Mesodermal cell (in vitro differentiated cells): ENCODE measurements at regions not wholly inside any gene's neighbourhood (a gene's known extent, or its start where the extent isn't known, plus 50 kb on each side); places are given as distances from the start of the nearest gene placed in this dataset.

Experiments
- H3K27ac ChIP-seq: 2 replicates; pipeline ENCODE4 v1.7.0; 2013; ENCODE audit warnings: mild to moderate bottlenecking, low read depth, low read length, moderate library complexity; ENCODE audit not compliant: severe bottlenecking
- H3K36me3 ChIP-seq: 2 replicates; pipeline ENCODE4 v1.7.1; 2013; ENCODE audit warnings: mild to moderate bottlenecking, low read length, moderate library complexity; ENCODE audit not compliant: control insufficient read depth, insufficient read depth
- H3K4me1 ChIP-seq: one replicate; pipeline ENCODE4 v1.7.1; 2013; ENCODE audit warnings: mild to moderate bottlenecking, low read length; ENCODE audit not compliant: insufficient read depth, control insufficient read depth, poor library complexity, severe bottlenecking
- H3K4me3 ChIP-seq: 2 replicates; pipeline ENCODE4 v1.7.0; 2013; ENCODE audit warnings: low read length, control low read depth, mild to moderate bottlenecking; ENCODE audit not compliant: insufficient read depth, poor library complexity, severe bottlenecking; ENCODE audit errors: extremely low read depth
- H3K9me3 ChIP-seq: 2 replicates; pipeline ENCODE4 v1.7.1; 2013; ENCODE audit warnings: mild to moderate bottlenecking, low read length, moderate library complexity; ENCODE audit not compliant: control insufficient read depth
- WGBS, 2 experiments: methylation state at CpG; one replicate each; pipeline ENCODE4 v1.1.5; 2013; ENCODE audit warnings: missing lambda C conversion rate in 2 of 2; ENCODE audit not compliant: insufficient coverage in 2 of 2; 5-methylcytosine and 5-hydroxymethylcytosine counted together

GRCh38 chr5:175264406-175264805 is 179.6 kb downstream of the DRD1 start:
- WGBS, 2 experiments = 100% methylated on average over 1 of the region's 2 CpGs
- no peak overlapping the region for H3K4me3 ChIP-seq
- no peak overlapping the region for H3K27ac ChIP-seq

GRCh38 chr5:175263776-175264175 is 180.2 kb downstream of the DRD1 start:
- no peaks in the 10 kb centered on the region for H3K4me1 ChIP-seq
- WGBS, 2 experiments = no CpG with 5 or more reads among the region's 3 CpGs
- H3K27ac ChIP-seq = no peak overlapping the region
- H3K4me3 ChIP-seq = no peak overlapping the region
- no peaks in the 10 kb centered on the region for H3K36me3 ChIP-seq
- peaks cover 3% of the 10 kb centered on the region for H3K9me3 ChIP-seq

More at GRCh38 chr5:175264406-175264805, 179.6 kb downstream of the DRD1 start:
- Histone ChIP-seq H3K9me3 (peaks cover 3% of the 10 kb centered on the region), H3K4me1 (no peaks in the 10 kb centered on the region), H3K36me3 (no peaks in the 10 kb centered on the region)

GRCh38 chr5:175261526-175261925 is 182.5 kb downstream of the DRD1 start:
- 94% methylated on average over 2 of the region's 4 CpGs; no CpG with 5 or more reads in 1 of the 2 experiments for WGBS, 2 experiments
- no peak overlapping the region for H3K4me3 ChIP-seq

GRCh38 chr5:175261037-175261436 is 182.9 kb downstream of the DRD1 start:
- WGBS, 2 experiments = 91 to 92% methylated on average over 5 to 6 of the region's 6 CpGs
- no peak overlapping the region for H3K4me3 ChIP-seq
- H3K9me3 ChIP-seq = peaks cover 3% of the 10 kb centered on the region
- H3K27ac ChIP-seq = no peak overlapping the region
- H3K4me1 ChIP-seq = no peaks in the 10 kb centered on the region
- no peaks in the 10 kb centered on the region for H3K36me3 ChIP-seq

More at GRCh38 chr5:175261526-175261925, 182.5 kb downstream of the DRD1 start:
- H3K9me3 ChIP-seq = peaks cover 3% of the 10 kb centered on the region
- no peaks in the 10 kb centered on the region for H3K36me3 ChIP-seq
- H3K27ac ChIP-seq = no peak overlapping the region
- no peaks in the 10 kb centered on the region for H3K4me1 ChIP-seq

- H3K4me1 ChIP-seq = peaks cover 10% of the 10 kb centered on the region
- H3K27ac ChIP-seq = no peak overlapping the region
- H3K9me3 ChIP-seq = peaks cover under 1% of the 10 kb centered on the region
- H3K36me3 ChIP-seq = no peaks in the 10 kb centered on the region
- WGBS, 2 experiments = 100% methylated on average over 1 of the region's 1 CpG
- no peak overlapping the region for H3K4me3 ChIP-seq
Measured at GRCh38 chr5:175257847-175258194, 186.2 kb downstream of the DRD1 start.

- H3K9me3 ChIP-seq = no peaks in the 10 kb centered on the region
- peaks cover 10% of the 10 kb centered on the region for H3K4me1 ChIP-seq
- WGBS, 2 experiments = 94 to 100% methylated on average over 2 to 3 of the region's 4 CpGs
- H3K36me3 ChIP-seq = no peaks in the 10 kb centered on the region
- H3K4me3 ChIP-seq = no peak overlapping the region
- H3K27ac ChIP-seq = no peak overlapping the region
Measured at GRCh38 chr5:175257128-175257846, 186.7 kb downstream of the DRD1 start.

GRCh38 chr5:175254155-175254554 is 189.8 kb downstream of the DRD1 start:
- Histone ChIP-seq H3K36me3 (no peaks in the 10 kb centered on the region), H3K4me3 (no peak overlapping the region), H3K4me1 (peaks cover 10% of the 10 kb centered on the region), H3K9me3 (no peaks in the 10 kb centered on the region), H3K27ac (peak overlapping the region; percentile 24)
- 100% methylated on average over 1 of the region's 1 CpG; no CpG with 5 or more reads in 1 of the 2 experiments for WGBS, 2 experiments

- Histone ChIP-seq H3K4me1 (peaks cover 10% of the 10 kb centered on the region), H3K4me3 (no peak overlapping the region), H3K27ac (peak overlapping the region; percentile 24), H3K36me3 (no peaks in the 10 kb centered on the region), H3K9me3 (no peaks in the 10 kb centered on the region)
- WGBS, 2 experiments = 83 to 93% methylated on average over 3 to 5 of the region's 8 CpGs
Measured at GRCh38 chr5:175253597-175253996, 190.4 kb downstream of the DRD1 start.

GRCh38 chr5:175252234-175252805 is 191.7 kb downstream of the DRD1 start:
- H3K27ac ChIP-seq = no peak overlapping the region
- H3K9me3 ChIP-seq = no peaks in the 10 kb centered on the region
- H3K36me3 ChIP-seq = no peaks in the 10 kb centered on the region
- 96 to 98% methylated on average over 3 to 4 of the region's 4 CpGs for WGBS, 2 experiments
- peaks cover 10% of the 10 kb centered on the region for H3K4me1 ChIP-seq
- no peak overlapping the region for H3K4me3 ChIP-seq

GRCh38 chr5:175250426-175250825 is 193.6 kb downstream of the DRD1 start:
- H3K4me1 ChIP-seq = peaks cover 22% of the 10 kb centered on the region

GRCh38 chr5:175248416-175248905 is 195.5 kb downstream of the DRD1 start:
- H3K27ac ChIP-seq = no peak overlapping the region
- 94% methylated on average over 3 of the region's 6 CpGs; no CpG with 5 or more reads in 1 of the 2 experiments for WGBS, 2 experiments
- peaks cover 13% of the 10 kb centered on the region for H3K4me1 ChIP-seq
- no peak overlapping the region for H3K4me3 ChIP-seq
- H3K9me3 ChIP-seq = no peaks in the 10 kb centered on the region
- no peaks in the 10 kb centered on the region for H3K36me3 ChIP-seq

More at GRCh38 chr5:175250426-175250825, 193.6 kb downstream of the DRD1 start:
- Histone ChIP-seq H3K9me3 (no peaks in the 10 kb centered on the region), H3K36me3 (no peaks in the 10 kb centered on the region), H3K4me3 (no peak overlapping the region), H3K27ac (no peak overlapping the region)
- 94% methylated on average over 2 of the region's 4 CpGs; no CpG with 5 or more reads in 1 of the 2 experiments for WGBS, 2 experiments
